GM21515 (cell line): ENCODE measurements at regions not wholly inside any gene's neighbourhood (a gene's known extent, or its start where the extent isn't known, plus 50 kb on each side); places are given as distances from the start of the nearest gene placed in this dataset.
A peak's percentile ranks its signal among the peaks of the same experiment; 100 is the strongest.
"Not testable (repeated sequence)": the region's sequence is repeated elsewhere in the genome, so short reads cannot be mapped to it uniquely, and the experiment has no call there.

Experiments
- ATAC-seq: cut with Tn5 transposase; IDR thresholded peaks from one replicate; pipeline ENCODE4 v1.9.1; 2021; ENCODE audit not compliant: unreplicated experiment

DNA sequence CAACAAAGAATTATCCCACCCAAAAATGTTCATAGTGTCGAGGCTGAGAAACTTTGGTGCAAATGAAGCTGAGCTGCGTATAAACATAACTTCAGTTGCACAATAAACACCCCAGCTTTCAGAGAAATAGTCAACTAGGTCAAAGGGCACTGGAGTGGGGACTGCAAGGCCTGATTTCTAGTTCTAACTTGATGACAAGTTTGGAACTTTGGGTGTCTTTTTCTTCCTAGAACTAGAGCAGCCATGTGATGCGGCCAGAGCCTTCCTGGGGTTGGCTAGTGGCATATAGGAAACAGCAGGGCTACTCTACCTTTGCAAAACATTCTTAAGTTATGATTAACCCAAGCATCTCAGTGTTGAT lies 298.4 kb upstream of the AMIGO2 start:
- ATAC-seq: no peak

DNA sequence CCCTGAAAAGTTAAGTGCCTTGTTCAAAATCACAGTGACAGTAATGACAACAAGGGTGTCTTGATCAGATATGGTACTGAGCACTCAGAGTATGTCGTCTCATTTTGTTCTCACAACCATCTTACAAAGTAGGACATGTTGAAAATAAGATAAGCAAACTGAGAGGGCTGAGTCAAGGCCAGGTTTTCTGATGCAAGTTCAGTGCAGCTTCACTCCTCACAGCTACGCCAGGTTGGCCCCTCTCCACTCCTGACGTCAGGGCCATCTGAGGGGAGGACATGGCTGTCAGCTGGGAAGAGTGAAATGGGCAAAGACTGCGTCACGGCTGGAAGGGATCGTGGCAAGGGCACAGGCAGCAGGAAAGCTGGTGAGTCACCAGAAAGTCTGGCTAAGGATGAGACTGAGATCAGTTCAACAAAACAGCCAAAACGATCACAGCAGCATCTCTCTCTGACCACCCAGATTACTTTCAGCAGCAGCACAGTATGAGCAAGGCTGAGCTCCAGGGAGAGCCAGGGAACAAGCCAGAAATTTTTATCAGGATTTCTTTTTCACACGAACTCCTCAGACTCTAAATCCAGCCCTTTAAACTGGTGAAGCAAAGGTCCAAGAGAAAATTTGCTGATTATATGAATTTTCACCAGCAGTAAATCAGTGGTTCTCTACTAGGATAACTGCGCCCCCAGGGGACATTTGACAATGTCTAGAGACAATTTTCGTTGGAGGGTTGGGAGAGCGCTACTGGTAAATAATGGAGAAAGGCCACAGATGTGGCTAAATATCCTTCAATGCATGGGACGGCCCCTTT lies 297.9 kb upstream of the AMIGO2 start:
- no peak for ATAC-seq

DNA sequence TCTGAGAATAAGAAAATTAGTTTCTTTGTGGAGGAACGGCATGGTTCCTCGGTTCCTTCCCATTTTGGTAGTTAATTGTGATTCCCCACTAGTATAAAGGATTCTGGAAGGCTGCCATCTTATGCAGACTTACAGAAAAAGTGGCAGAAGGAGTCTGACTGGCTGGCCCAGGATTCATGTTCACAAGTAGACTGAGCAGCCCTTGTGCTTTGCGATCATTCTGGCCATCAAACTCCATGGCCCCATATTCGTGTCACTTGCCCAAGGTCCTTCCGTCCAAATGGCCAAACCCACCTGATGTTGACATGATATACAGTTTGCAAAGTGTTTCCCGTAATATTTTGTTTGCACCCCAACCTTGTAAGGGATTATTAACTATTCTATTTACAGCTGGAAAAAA lies 297.2 kb upstream of the AMIGO2 start:
- no peak for ATAC-seq

DNA sequence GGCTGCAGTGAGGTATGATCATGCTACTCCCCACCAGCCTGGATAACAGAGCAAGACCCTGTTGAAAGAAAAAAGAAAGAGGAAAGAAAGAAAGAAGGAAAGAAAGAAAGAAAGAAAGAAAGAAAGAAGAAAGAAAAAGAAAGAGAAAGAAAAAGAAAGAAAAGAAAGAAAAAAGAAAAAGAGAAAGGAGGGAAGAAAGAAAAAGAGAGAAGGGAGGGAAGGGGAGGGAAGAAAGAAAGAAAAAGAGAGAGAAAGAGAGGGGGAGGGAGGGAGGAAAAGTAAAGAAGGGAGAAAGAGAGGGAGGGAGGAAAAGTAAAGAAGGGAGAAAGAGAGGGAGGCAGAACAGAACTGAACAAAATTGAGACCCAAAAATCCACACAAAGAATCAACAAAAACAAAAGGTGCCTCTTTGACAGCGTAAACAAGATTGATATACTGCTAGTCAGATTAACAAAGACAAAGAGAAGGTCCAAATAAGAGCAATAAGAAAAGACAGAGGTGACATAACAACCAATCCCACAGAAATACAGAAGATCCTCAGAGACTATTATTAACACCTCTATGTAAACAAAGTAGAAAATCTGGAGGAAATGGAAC lies 293.9 kb upstream of the AMIGO2 start:
- no peak for ATAC-seq

DNA sequence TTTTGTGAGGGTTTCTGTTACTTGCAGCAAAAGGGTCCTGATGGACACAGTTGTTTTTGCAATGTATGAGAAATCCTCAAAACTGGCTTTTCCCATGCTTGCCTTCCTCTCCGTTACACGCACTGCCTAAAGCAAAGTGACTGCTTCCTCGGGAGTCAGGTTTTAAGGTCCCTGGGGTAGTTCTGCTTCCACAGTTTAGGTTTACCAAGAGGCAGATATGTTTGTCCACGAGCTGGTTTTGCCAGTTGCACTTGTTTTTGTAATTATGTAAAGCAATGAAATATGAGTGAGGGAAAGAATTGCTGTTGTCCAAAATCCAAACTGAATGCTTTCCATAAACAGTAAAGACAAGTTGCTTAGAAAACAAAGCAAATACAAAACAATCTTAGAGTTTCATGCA lies 290.7 kb upstream of the AMIGO2 start:
- no peak for ATAC-seq

DNA sequence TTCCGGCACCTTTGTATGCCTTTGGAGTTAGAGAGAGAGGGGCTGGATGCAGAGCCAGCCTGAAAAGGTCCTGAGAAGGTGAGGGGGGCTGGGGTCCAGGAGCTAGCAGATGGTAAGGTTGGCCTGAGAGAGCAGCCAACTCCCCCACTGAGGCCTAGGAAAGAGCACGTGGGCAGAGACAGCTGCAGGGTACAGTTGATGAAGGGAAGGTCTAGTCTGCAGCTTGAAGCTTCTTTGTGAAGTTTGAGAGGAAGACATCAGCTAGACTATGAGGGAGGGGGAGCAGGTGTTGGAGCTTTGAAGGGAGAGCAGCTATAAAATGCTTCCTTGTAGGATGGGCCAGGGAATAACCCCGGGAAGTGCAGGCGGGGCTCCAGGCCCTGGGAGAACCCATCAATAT lies 289.3 kb upstream of the AMIGO2 start:
- no peak for ATAC-seq

DNA sequence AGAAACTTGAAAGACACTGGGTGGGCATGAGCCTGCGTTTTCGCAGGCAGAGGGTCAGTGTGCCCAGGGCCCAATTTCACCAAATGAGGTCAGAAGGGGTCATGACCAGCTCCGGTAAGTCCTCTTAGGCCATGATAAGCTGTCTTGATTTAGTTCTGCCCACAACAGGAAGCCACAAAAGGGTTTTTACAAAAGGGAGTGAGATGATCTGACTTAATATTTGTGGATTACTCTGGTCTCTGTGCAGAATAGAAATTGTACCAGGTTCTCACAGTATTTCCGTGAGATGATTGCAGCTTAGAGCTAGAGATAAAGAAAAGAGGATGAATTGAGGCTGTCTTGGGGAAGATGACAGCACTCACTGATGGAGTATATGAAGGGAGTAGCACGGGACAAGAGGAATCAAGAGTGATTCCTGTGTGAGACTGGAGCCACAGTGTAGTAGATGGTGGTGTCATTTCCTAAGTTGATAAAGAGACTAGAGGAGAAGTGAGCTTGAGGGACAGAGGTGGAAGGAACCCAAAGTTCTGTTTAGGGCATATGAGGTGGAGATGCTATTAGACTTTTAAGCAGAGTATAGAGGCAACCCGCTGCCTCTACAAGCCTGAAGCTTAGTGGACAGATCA lies 288.3 kb upstream of the AMIGO2 start:
- ATAC-seq: no peak

DNA sequence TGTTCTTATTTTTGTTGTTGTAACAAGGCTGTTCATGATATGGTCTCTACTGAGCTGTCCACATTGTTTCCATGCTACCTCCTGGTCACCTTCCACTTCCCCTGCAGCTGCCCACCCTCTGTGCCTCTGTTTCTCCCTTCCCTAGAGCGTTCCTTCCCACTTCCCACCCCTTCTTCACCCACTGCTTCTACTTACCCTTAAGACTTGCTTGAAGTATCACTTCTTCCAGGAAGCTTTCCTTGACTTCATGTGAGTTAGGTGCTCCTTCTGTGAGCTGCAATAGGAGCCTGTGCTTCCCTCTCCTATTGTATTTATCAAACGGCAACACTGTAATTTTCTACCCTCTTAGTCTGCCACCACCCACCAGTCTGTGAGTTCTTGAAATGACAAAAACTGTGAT lies 286.8 kb upstream of the AMIGO2 start:
- ATAC-seq: no peak

DNA sequence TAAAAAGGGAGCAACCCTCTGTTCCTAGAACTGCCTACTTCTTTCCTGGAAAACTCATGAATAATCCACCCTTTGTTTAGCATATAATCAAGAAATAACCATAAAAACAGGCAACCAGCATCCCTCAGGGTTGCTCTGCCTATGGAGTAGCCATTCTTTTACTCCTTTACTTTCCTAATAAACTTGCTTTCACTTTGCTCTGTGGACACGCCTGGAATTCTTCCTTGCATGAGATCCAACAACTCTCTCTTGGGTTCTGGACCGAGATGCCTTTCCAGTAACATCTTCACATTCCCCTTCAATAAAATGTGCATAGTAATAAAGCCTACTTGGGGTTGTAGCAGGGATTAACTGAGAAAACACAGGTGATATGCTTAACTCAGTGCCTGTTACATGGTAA lies 286.4 kb upstream of the AMIGO2 start:
- ATAC-seq: no peak

DNA sequence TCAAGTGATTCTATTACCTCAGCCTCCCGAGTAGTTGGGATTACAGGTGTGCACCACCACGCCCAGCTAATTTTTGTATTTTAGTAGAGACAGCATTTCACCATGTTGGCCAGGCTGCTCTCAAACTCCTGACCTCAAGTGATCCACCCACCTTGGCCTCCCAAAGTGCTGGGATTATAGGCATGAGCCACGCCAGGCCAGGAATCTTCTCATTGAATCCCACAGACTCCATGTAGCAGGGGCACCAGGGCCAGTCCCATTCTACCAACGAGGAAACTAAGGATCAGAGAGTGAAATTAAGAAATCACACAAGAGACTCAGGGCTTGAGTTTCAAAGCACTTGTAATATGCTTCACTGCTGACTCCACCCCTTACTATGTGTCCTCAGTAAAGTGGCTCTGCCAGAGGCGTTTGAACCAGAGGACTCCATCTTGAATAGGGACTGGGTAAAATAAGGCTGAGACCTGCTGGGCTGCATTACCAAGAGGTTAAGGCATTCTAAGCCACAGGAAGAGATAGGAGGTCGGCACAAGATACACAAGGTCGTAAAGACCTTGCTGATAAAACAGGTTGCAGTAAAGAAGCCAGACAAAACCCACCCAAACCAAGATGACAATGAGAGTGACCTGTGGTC lies 285.8 kb upstream of the AMIGO2 start:
- ATAC-seq: not testable (repeated sequence)

DNA sequence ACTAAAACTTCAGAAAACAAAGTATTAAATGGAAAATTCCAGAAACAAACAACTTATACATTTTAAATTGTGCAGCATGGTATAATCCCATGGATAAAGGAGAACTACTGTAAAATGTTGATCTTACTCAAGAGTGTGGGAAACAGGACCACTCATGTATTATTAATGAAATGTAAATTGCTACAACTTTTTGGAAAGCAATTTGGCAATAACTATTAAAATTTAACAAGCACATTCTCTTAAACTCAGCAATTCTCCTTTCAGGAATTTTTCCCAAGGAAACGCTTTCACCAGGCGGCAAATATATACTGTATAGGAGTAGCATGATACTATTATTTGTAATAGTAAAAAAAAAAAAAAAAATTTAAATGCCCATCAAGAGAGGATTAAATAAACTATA lies 284.5 kb upstream of the AMIGO2 start:
- no peak for ATAC-seq

DNA sequence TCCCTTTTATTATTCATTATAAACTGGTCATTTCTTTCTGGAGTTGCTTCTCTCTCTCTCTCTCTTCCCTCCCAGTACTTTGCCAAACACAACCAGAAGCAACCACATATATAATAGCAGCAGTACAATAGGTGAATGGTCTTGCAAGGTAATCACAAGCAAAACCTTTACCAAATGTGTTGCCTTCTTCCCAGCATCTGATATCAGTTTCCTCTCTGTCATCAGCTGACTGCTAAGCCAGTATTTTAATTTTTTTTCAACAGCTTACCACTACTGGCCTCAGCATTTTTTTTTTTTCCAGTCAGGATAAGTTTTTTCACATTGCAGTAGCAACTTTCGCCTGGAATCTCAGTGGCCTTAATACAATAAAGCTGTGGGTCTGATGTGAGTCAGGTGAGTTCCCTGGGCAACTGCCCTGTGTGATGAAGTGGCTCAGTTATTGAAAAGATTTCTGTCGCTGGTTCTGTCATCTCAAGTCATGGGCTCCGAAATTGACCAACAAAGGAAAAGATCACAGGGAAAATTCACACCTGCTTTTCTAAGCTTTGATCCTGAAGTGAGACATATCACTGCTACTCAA lies 282.5 kb upstream of the AMIGO2 start:
- no peak for ATAC-seq

DNA sequence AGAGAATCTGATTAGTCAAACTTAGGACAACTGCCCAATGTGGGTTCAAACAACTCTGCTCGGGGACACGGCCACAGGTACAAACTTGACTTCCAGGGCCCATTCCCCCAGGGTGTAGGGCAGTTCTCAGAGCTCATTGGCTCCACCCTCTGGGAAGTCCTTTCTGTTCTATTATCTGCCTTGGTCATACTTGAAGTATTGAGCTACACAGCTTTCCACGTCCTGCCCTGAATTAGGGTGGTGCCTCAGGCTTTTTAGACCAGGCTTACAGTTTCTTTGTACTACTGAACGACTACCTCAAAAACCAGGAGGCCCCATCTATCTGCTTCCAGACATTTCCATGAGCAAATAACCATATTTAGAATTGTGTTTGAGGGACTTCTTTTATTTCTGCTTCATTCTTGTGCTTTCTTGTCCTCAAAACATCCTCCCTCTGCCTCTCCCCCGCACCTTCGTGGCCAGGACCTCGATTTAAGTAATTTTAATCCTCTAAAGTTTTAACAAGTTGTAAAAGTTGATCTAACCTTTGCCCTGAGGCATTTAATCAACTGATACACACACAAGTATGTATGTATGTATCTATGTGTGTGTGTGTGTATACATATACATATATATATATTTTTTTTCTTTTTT lies 281.7 kb upstream of the AMIGO2 start:
- peak; percentile 68 for ATAC-seq

DNA sequence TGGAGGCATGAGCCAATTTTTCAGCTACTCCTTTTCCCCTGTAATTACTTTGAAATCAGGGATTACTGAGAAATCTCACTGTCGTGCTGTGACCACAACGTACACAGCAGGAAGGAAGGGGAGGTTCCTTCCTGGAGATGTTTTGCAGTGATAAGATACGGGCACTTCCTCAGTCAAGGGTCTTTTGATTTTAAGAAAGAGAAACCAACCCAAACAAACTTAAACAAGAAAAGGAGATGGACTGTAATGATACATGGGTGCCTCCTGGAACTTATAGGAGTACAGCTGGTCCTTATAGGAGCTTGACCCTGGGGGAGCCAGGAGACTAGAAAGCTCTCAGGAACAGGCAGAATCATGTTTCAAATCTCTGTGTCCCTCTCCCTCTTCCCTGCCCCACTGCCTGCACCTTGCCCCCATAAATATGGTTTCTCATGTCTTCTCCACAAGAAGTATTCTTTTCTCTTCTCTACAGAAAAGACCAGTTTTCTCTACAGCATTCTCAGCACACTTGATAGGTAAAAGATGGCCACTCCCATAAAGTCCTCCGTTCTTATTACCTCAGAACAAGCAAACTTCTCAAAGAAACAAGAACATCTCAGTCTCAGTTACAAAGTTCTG lies 281.1 kb upstream of the AMIGO2 start:
- peak; percentile 11 for ATAC-seq

DNA sequence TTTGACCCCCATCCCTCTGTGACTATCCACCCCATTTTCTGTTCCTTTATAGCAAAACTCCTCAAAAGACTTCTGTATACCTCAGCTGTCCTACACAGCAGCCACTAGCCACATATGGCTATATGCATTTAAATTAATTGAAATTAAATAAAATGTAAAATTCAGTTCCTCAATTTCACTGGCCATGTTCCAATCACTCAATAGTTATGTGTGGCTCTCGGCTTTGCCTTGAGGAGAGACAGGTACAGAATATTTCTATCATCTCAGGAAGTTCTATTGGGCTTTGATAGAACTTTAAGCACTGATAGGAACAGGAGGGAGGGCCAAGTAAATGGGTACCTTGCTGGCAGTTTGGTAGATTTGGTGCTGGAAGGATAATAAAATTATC lies 280.3 kb upstream of the AMIGO2 start:
- no peak for ATAC-seq

DNA sequence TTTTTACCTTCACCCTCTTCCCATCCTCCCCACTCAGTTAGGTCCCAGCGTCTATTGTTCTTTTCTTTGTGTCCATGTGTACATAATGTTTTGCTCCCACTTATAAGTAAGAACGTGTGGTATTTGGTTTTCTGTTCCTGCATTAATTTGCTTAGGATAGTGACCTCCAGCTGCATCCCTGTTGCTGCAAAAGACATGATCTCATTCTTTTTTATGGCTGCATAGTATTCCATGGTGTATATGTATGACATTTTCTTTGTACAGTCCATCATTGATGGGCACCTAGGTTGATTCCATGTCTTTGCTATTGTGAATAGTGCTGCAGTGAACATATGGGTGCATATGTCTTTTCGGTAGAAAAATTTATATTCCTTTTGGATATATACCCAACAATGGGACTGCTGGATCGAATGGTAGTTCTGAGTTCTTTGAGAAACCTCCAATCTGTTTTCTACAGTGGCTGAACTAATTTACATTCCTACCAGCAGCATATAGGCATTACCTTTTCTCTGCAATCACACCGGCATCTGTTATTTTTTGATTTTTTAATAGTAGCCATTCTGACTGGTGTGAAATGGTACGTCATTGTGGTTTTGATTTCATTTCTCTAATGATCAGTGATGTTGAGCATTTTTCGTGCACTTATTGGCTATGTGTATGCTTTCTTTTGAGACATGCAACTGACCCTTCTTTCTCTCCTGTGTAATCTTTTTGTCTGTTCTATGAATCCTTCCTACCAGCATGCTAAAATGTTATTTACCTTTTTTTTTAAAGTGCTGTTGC lies 279.7 kb upstream of the AMIGO2 start:
- ATAC-seq: no peak

DNA sequence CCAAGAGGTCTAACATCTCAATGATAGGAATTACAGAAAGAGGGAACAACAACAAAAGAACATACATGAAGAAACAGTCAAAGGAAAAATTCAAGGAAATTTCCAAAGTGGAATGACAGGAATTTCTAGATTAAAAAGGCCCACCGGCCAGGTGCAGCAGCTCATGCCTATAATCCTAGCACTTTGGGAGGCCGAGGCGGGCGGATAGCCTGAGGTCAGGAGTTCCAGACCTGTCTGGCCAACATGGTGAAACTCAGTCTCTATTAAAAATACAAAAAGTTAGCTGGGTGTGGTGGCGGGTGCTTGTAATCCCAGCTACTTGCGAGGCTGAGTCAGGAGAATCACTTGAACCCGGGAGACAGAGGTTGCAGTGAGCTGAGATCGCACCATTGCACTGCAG lies 277.2 kb upstream of the AMIGO2 start:
- ATAC-seq: not testable (repeated sequence)

DNA sequence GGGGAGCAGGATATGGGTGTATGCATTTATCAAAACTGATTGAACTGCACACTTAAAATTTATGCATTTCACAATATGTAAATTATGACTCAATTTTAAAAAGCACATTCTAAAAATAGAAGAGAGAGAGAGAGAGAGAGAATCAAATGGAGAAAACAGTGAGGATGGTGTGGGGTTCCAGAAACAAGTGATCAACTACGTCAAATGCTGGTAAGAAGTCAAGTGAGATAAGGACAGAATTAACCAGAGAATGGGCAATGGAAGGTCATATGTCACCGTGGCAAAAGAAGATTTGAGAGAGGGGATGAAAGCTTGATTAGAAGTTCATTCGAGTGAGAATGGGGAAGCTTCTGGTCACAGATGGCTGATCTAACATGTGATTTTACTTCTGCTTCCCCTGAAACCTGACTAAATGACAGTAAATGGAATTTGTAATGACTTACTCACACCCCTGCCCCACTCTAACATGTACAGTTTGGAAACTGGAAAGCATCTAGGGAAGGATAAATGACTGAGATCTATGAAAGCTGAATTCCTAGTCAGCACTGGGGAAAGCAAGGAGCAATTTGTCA lies 276.5 kb upstream of the AMIGO2 start:
- ATAC-seq: peak; percentile 69

DNA sequence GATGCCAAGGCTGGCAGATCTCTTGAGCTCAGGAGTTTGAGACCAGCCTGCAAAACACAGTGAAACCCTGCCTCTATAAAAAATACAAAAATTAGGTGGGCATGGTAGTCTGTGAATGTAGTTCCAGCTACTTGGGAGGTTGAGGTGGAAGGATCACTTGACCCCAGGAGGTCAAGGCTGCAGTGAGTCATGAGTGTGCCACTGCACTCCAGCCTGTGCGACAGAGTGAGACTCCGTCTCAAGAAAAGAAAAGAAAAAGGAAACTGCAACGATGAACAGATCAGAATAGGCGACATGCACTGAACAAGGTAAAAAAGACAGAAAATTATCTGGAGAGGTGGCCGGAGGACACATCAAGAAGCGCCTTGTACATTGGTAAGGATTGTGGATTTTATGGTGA lies 273.7 kb upstream of the AMIGO2 start:
- ATAC-seq: no peak

DNA sequence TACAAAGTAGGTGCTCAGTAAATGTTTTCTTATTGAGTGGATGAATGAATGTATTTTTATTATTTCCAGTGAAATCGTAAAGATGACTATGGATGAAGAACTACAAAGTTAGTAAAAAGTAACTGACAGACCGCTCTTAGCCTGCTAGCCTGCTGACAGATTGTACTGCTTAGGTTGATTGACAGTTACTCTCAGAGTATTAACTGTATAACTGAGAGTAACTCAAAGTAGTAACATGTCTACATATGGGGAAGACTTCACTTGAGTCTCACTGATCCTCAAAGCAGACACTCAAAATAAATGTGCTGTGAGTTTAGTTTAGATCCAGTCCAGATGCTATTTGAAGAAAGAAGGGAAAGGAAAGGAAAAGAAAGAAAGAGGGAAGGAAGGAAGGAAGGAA lies 272.3 kb upstream of the AMIGO2 start:
- ATAC-seq: no peak
